NCI-H524 (cell line): ENCODE measurements at regions not wholly inside any gene's neighbourhood (a gene's known extent, or its start where the extent isn't known, plus 50 kb on each side); places are given as distances from the start of the nearest gene placed in this dataset.
"Not testable (repeated sequence)": the region's sequence is repeated elsewhere in the genome, so short reads cannot be mapped to it uniquely, and the experiment has no call there.

Experiments
- DNase-seq, 2 experiments: peaks; one replicate each; lab custom pipeline; 2025; lab: John Stamatoyannopoulos, UW

DNA sequence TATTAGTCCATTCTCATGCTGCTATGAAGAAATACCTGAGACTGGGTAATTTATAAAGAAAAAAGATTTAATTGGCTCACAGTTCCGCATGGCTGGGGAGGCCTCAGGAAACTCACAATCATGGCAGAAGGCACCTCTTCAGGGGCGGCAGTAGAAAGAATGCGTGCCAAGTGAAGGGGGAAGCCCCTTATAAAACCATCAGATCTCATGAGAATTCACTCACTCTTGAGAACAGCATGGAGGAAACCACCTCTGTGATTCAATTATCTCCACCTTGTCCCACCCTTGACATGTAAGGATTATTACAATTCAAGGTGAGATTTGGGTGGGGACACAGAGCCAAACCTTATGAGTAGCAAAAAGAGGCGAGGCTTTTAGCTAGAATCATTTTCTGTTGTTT is 60.7 kb upstream of the P2RY1 start:
- not testable (repeated sequence) for DNase-seq

DNA sequence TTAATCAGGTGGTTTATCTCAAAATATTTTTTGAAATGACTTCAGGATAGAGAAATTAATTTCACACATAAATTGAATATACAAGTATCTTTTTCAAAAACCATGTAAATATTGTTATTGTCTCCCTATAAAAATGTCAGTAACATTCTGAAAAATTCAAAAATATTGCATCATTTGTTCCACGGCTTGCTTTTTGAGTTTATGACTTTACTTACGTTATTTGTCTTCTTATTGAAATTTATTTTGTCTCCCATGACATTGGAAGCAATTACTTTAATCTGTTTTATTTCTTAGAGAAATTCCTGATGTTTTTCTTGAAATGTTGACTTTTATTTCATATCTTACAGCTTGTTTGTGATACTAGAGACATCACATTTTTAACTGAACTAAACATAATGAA is 56.9 kb upstream of the P2RY1 start:
- no peak for DNase-seq

DNA sequence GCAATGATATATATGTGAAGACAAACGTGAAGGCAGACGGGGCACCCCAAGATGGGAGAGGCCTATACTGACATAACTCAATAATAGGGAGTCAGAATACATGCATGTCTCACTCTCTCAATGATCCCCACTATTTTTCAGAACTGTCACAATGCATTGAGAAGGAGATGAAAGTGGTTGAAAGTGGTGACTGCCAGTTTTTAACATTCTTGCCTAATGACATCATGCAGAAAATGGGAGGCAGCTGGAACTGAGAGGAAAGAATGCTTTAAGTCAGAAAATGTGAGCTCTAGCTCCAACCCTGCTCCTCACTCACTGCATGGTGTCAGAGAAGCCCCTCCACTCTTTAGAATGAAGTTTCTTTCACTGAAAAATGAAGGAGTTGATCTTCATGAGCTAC is 55.3 kb upstream of the P2RY1 start:
- DNase-seq: no peak

DNA sequence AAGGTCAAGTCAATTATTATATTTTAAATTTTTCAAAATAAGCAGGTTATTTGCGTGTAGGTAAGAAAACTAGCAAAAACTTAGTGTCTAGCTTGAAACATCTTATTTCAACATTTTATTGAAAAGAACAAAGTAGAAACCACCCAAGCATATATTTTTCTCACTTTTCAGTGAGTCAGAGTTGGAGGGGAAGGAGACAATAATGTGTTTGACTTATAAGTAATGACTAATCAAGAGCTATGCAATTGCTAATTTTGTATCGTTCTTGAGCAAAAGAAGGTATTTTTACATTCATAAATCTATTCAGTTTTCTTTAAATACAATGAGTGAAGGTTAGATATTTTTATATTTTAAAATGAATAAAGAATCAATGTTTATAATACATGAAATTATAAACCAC is 54.4 kb upstream of the P2RY1 start:
- no peak for DNase-seq

DNA sequence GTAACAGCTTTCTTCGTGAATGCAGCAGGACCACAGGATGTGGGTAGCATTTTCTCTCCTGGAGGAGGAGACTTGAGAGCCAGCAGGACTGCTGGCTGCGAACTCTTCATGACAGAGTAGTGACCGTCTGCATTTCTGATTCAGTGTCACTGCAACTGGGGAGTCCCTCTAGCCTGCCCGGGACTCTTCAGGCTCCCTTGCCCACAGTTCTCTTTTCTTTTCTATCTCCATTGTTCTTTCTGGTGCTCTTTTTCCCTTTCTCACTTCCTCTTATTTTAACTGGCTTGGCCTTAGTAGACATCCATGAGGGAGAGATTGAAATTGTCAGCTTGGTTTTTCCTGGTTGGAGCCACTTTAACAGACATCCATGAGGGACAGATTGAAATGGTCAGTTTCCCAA is 49.9 kb upstream of the P2RY1 start:
- DNase-seq: no peak
